Urinary bladder (tissue), 3 donors: ENCODE measurements at regions not wholly inside any gene's neighbourhood (a gene's known extent, or its start where the extent isn't known, plus 50 kb on each side); places are given as distances from the start of the nearest gene placed in this dataset.
"Not testable (repeated sequence)": the region's sequence is repeated elsewhere in the genome, so short reads cannot be mapped to it uniquely, and the experiment has no call there.

Experiments used
- DNase-seq: peaks from one replicate; pipeline ENCODE4 v3.0.0-alpha.2; 2015; ENCODE audit errors: extremely low spot score
- H3K27ac ChIP-seq: one replicate; pipeline ENCODE4 v1.5.1; 2013; ENCODE audit warnings: low read depth, mild to moderate bottlenecking, moderate library complexity
- H3K36me3 ChIP-seq: one replicate; pipeline ENCODE4 v1.6.1; 2013; ENCODE audit warnings: mild to moderate bottlenecking, moderate library complexity; ENCODE audit not compliant: insufficient read depth
- H3K4me1 ChIP-seq: one replicate; pipeline ENCODE4 v1.6.1; 2013; ENCODE audit warnings: mild to moderate bottlenecking, moderate library complexity; ENCODE audit not compliant: insufficient read depth
- H3K4me3 ChIP-seq: one replicate; pipeline ENCODE4 v1.5.1; 2013; ENCODE audit warnings: low read depth, low read length
- WGBS: extraction: QIAGEN DNeasy Blood & Tissue Kit; methylation state at CpG from one replicate; pipeline ENCODE4 v1.1.7; 2013; 5-methylcytosine and 5-hydroxymethylcytosine counted together
- donor health status: healthy with polysubstance abuse.
- donor health status: healthy.

GRCh38 chr3:163266731-163267130 is 1770.1 kb downstream of the OTOL1 start:
- Histone ChIP-seq H3K36me3 (no peaks in the 10 kb centered on the region), H3K27ac (no peak overlapping the region), H3K4me3 (no peak overlapping the region), H3K4me1 (no peaks in the 10 kb centered on the region)
- DNase-seq, result no peak

- Histone ChIP-seq H3K27ac (no peak overlapping the region), H3K4me1 (no peaks in the 10 kb centered on the region), H3K4me3 (no peak overlapping the region), H3K36me3 (no peaks in the 10 kb centered on the region)
- no peak for DNase-seq
Observed at GRCh38 chr3:163261618-163262017, 1765.0 kb downstream of the OTOL1 start.

- Histone ChIP-seq H3K36me3 (no peaks in the 10 kb centered on the region), H3K4me1 (no peaks in the 10 kb centered on the region), H3K4me3 (no peak overlapping the region), H3K27ac (no peak overlapping the region)
- 78% methylated on average over 2 of the region's 2 CpGs for WGBS
- no peak for DNase-seq
Observed at GRCh38 chr3:163261056-163261455, 1764.4 kb downstream of the OTOL1 start.

GRCh38 chr3:163218336-163218735 is 1721.7 kb downstream of the OTOL1 start:
- Histone ChIP-seq H3K27ac (no peak overlapping the region), H3K4me1 (no peaks in the 10 kb centered on the region), H3K36me3 (no peaks in the 10 kb centered on the region), H3K4me3 (no peak overlapping the region)
- no peak for DNase-seq
- 89% methylated on average over 2 of the region's 2 CpGs for WGBS

- Histone ChIP-seq H3K4me1 (no peaks in the 10 kb centered on the region), H3K36me3 (no peaks in the 10 kb centered on the region), H3K4me3 (no peak overlapping the region), H3K27ac (no peak overlapping the region)
- no peak for DNase-seq
- WGBS, result 45% methylated on average over 1 of the region's 1 CpG
Observed at GRCh38 chr3:163213838-163214237, 1717.2 kb downstream of the OTOL1 start.

GRCh38 chr3:163196815-163197374 is 1700.3 kb downstream of the OTOL1 start:
- H3K4me1 ChIP-seq, result no peaks in the 10 kb centered on the region
- H3K27ac ChIP-seq, result no peak overlapping the region
- H3K36me3 ChIP-seq, result no peaks in the 10 kb centered on the region
- no peak for DNase-seq
- H3K4me3 ChIP-seq, result no peak overlapping the region
- 55% methylated on average over 2 of the region's 2 CpGs for WGBS

- no peak overlapping the region for H3K27ac ChIP-seq
- no peak overlapping the region for H3K4me3 ChIP-seq
- DNase-seq, result no peak
- no peaks in the 10 kb centered on the region for H3K36me3 ChIP-seq
- no peaks in the 10 kb centered on the region for H3K4me1 ChIP-seq
- 31% methylated on average over 2 of the region's 2 CpGs for WGBS
Observed at GRCh38 chr3:163196245-163196644, 1699.6 kb downstream of the OTOL1 start.

- WGBS, result 92% methylated on average over 1 of the region's 1 CpG
- Histone ChIP-seq H3K36me3 (no peaks in the 10 kb centered on the region), H3K4me1 (no peaks in the 10 kb centered on the region), H3K4me3 (no peak overlapping the region), H3K27ac (no peak overlapping the region)
- no peak for DNase-seq
Observed at GRCh38 chr3:163185721-163186350, 1689.2 kb downstream of the OTOL1 start.

- Histone ChIP-seq H3K4me1 (no peaks in the 10 kb centered on the region), H3K4me3 (no peak overlapping the region), H3K27ac (peak overlapping the region; percentile 18), H3K36me3 (no peaks in the 10 kb centered on the region)
- DNase-seq, result no peak
- 81% methylated on average over 2 of the region's 2 CpGs for WGBS
Observed at GRCh38 chr3:163175970-163176369, 1679.4 kb downstream of the OTOL1 start.

- not testable (repeated sequence) for H3K27ac ChIP-seq, DNase-seq, H3K4me1 ChIP-seq, H3K4me3 ChIP-seq, H3K36me3 ChIP-seq
- 86% methylated on average over 3 of the region's 3 CpGs for WGBS
Observed at GRCh38 chr3:163172513-163172912, 1675.9 kb downstream of the OTOL1 start.

GRCh38 chr3:163166197-163166596 is 1669.6 kb downstream of the OTOL1 start:
- Histone ChIP-seq H3K27ac (no peak overlapping the region), H3K36me3 (no peaks in the 10 kb centered on the region), H3K4me1 (no peaks in the 10 kb centered on the region), H3K4me3 (no peak overlapping the region)
- no peak for DNase-seq
- 75% methylated on average over 1 of the region's 1 CpG for WGBS

GRCh38 chr3:163159306-163159705 is 1662.7 kb downstream of the OTOL1 start:
- no peaks in the 10 kb centered on the region for H3K4me1 ChIP-seq
- no peak for DNase-seq
- WGBS, result 31% methylated on average over 2 of the region's 2 CpGs
- no peaks in the 10 kb centered on the region for H3K36me3 ChIP-seq
- no peak overlapping the region for H3K27ac ChIP-seq
- no peak overlapping the region for H3K4me3 ChIP-seq

GRCh38 chr3:163139600-163139999 is 1643.0 kb downstream of the OTOL1 start:
- no peak for DNase-seq
- Histone ChIP-seq H3K4me3 (no peak overlapping the region), H3K36me3 (no peaks in the 10 kb centered on the region), H3K4me1 (no peaks in the 10 kb centered on the region), H3K27ac (no peak overlapping the region)
- WGBS, result 92% methylated on average over 4 of the region's 4 CpGs

GRCh38 chr3:163138258-163138657 is 1641.7 kb downstream of the OTOL1 start:
- Histone ChIP-seq H3K4me3 (no peak overlapping the region), H3K4me1 (no peaks in the 10 kb centered on the region), H3K36me3 (no peaks in the 10 kb centered on the region), H3K27ac (no peak overlapping the region)
- no peak for DNase-seq
- WGBS, result 90% methylated on average over 2 of the region's 2 CpGs

- no peak overlapping the region for H3K27ac ChIP-seq
- H3K36me3 ChIP-seq, result no peaks in the 10 kb centered on the region
- 98% methylated on average over 5 of the region's 5 CpGs for WGBS
- H3K4me1 ChIP-seq, result no peaks in the 10 kb centered on the region
- H3K4me3 ChIP-seq, result no peak overlapping the region
- no peak for DNase-seq
Observed at GRCh38 chr3:163132111-163132510, 1635.5 kb downstream of the OTOL1 start.
